Natural killer cell treated with Interleukin-12 subunit alpha and Interleukin-12 subunit beta and Interleukin-15 and Interleukin-18, amount 100 ng/mL, for 72 hours (primary cell): ENCODE measurements at regions not wholly inside any gene's neighbourhood (a gene's known extent, or its start where the extent isn't known, plus 50 kb on each side); places are given as distances from the start of the nearest gene placed in this dataset.
"Not testable (repeated sequence)": the region's sequence is repeated elsewhere in the genome, so short reads cannot be mapped to it uniquely, and the experiment has no call there.

Experiments
- ATAC-seq, 2 donors: fragments of 150-1000 bp; cut with Tn5 transposase in 1 of 2; sonication (Bioruptor Pico), chemical (Tn5 transposase) in 1 of 2; 2 replicates each; pipeline ENCODE4 v1.10.0; 2021
- DNase-seq: peaks from one replicate; pipeline ENCODE4 v3.0.0; 2022; ENCODE audit warnings: low spot score
- H3K27ac Mint-ChIP-seq, 2 donors: 1 replicate in 1 of 2; 2 replicates in 1 of 2; pipeline ENCODE4 v1.8.0; 2022; ENCODE audit warnings: mixed read lengths in 2 of 2, mild to moderate bottlenecking in 1 of 2, moderate library complexity in 1 of 2
- H3K27me3 Mint-ChIP-seq, 2 donors: 1 replicate in 1 of 2; 2 replicates in 1 of 2; pipeline ENCODE4 v1.8.0; 2022; ENCODE audit warnings: mixed read lengths in 2 of 2
- H3K36me3 Mint-ChIP-seq: one replicate; pipeline ENCODE4 v1.8.0; 2022; ENCODE audit warnings: mixed read lengths
- H3K4me1 Mint-ChIP-seq, 2 donors: 1 replicate in 1 of 2; 2 replicates in 1 of 2; pipeline ENCODE4 v1.8.0; 2022; ENCODE audit warnings: low read depth in 2 of 2, mixed read lengths in 2 of 2, mild to moderate bottlenecking in 1 of 2
- H3K4me3 Mint-ChIP-seq: one replicate; pipeline ENCODE4 v1.8.0; 2022; ENCODE audit warnings: mixed read lengths
- H3K9me3 Mint-ChIP-seq: 2 replicates; pipeline ENCODE4 v1.8.0; 2022; ENCODE audit warnings: mixed read lengths

- not testable (repeated sequence) for ATAC-seq
These were observed 171.0 kb upstream of the PFKP start for GRCh38 chr10:2896334-2896733.

DNA sequence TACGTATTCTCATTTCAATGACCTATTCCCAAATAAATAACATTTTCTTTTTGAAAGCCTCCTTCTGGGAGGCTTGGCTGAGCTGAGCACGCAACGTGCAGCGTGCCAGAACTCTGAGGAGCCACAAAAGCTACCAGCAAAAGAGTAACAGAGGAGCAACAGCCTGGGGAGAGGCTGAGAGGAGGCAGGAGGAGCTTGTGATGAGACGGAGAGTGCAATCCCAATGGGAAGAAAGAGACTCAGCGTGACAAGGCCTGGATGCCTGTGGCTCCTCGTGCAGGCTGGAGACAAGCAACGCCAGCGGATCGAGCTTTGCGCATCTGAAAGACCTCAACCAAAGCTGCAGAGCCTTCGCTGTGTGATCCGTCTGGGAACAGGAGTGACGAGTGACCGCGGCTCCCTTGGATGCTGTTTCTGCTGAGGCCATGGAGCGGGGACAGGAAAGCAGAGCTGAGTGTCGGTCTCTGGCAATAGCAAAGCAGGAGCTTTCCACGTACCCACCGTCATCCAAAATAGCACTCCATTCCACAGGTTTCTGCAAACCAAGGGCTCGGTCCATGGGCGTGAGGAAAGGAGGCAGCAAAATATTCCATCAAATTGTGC, 171.7 kb upstream of the PFKP start:
- Mint-ChIP-seq H3K9me3 (no peaks in the 10 kb centered on the region), H3K36me3 (no peaks in the 10 kb centered on the region), H3K27me3 (peaks cover 10 to 15% of the 10 kb centered on the region in 2 donors), H3K27ac (no peak overlapping the region), H3K4me1 (no peaks in the 10 kb centered on the region), H3K4me3 (no peak overlapping the region)
- ATAC-seq (no peak), DNase-seq (no peak)

More at GRCh38 chr10:2896334-2896733, 171.0 kb upstream of the PFKP start:
- not testable (repeated sequence) for H3K9me3 Mint-ChIP-seq, H3K4me3 Mint-ChIP-seq, DNase-seq, H3K4me1 Mint-ChIP-seq, H3K36me3 Mint-ChIP-seq, H3K27ac Mint-ChIP-seq
- H3K27me3 Mint-ChIP-seq, result peaks cover 10 to 15% of the 10 kb centered on the region in 2 donors

- no peak for ATAC-seq
- peaks cover 10 to 15% of the 10 kb centered on the region in 2 donors for H3K27me3 Mint-ChIP-seq
- no peaks in the 10 kb centered on the region for H3K36me3 Mint-ChIP-seq
- H3K27ac Mint-ChIP-seq, result no peak overlapping the region
- DNase-seq, result no peak
- H3K9me3 Mint-ChIP-seq, result no peaks in the 10 kb centered on the region
- no peak overlapping the region for H3K4me3 Mint-ChIP-seq
- no peaks in the 10 kb centered on the region for H3K4me1 Mint-ChIP-seq
These were observed 173.4 kb upstream of the PFKP start for GRCh38 chr10:2893991-2894390.

DNA sequence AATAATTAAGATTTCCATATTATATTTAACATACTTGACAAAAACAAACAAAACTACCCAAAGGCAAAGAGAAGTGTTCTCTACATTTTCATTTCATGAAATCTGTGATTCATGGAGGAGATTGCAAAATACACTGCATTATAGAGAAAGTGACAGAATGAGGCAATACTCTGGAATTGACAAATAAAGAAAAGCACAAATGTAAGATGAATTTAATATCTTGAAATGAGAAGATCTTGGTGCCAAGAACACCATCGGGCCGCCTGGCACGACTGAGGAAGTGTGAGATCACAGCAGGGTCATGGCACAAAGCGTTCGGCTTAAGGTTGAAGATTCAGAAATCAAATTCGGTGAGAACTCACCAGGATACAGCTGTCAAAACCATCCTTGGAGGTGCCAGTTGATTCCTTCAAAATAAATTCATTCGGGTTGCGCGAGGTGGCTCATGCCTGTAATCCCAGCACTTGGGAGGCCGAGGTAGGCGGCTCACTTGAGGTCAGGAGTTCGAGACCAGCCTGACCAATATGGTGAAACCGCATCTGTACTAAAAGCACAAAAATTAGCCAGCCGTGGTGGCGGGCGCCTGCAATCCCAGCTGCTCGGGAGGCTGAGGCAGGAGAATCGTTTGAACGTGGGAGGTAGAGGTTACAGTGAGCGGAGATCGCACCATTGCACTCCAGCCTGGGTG, 174.0 kb upstream of the PFKP start:
- Mint-ChIP-seq H3K27me3 (peaks cover 14 to 19% of the 10 kb centered on the region in 2 donors), H3K4me3 (no peak overlapping the region), H3K36me3 (no peaks in the 10 kb centered on the region), H3K4me1 (peaks cover 0 to 4% of the 10 kb centered on the region in 2 donors), H3K27ac (no peak overlapping the region), H3K9me3 (peaks cover 5% of the 10 kb centered on the region)
- DNase-seq (peak; percentile 39), ATAC-seq (no peak)

- H3K4me1 Mint-ChIP-seq, result peaks cover 0 to 4% of the 10 kb centered on the region in 2 donors
- H3K4me3 Mint-ChIP-seq, result no peak overlapping the region
- no peaks in the 10 kb centered on the region for H3K36me3 Mint-ChIP-seq
- DNase-seq (no peak), ATAC-seq (no peak)
- H3K27ac Mint-ChIP-seq, result no peak overlapping the region
- peaks cover 10 to 19% of the 10 kb centered on the region in 2 donors for H3K27me3 Mint-ChIP-seq
- peaks cover 7% of the 10 kb centered on the region for H3K9me3 Mint-ChIP-seq
These were observed 175.6 kb upstream of the PFKP start for GRCh38 chr10:2891770-2892124.

DNA sequence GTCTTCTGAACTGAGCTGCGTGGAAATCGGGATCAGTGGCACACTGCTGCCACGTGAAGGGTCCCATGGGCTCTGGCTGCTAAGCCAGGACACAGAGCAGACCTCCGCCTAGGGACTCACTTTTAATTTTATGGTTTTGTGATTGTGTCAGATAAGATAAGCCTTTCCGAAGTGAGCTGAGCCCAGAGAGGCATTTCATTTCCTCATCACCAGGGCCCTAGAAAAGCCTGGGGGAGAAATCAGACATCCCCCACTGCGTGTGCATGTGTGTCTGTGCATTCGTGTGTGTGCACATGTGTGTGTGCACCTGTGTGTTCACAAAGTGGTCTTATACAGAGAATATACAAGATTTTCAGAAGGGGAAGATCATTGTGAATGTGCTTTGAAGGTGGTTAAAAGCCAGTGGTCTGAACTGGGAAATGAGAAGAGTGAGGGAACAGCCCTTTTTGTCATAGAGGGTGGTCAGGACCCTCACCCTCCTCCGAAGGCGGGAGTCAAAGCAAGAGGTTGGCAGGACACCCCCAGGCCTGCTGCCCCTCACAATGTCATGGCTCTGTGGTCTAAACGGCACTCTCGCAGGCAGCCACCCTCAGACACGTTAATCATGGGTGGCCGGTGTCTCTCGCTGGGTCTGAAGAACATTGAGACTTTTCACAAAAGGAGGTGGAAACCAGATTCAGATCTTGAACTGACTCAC, 176.1 kb upstream of the PFKP start:
- H3K27me3 Mint-ChIP-seq, result peaks cover 10 to 21% of the 10 kb centered on the region in 2 donors
- no peaks in the 10 kb centered on the region for H3K36me3 Mint-ChIP-seq

GRCh38 chr10:2890093-2890492, 177.3 kb upstream of the PFKP start:
- Mint-ChIP-seq H3K9me3 (peaks cover 7% of the 10 kb centered on the region), H3K36me3 (no peaks in the 10 kb centered on the region), H3K27ac (no peak overlapping the region), H3K27me3 (peaks cover 11 to 17% of the 10 kb centered on the region in 2 donors), H3K4me3 (no peak overlapping the region), H3K4me1 (peaks cover 0 to 4% of the 10 kb centered on the region in 2 donors)
- ATAC-seq, result no peak
- DNase-seq, result peak; percentile 16

More for the DNA sequence above, 176.1 kb upstream of the PFKP start:
- peaks cover 7% of the 10 kb centered on the region for H3K9me3 Mint-ChIP-seq
- H3K4me1 Mint-ChIP-seq, result peaks cover 0 to 4% of the 10 kb centered on the region in 2 donors
- DNase-seq (no peak), ATAC-seq (no peak)
- H3K27ac Mint-ChIP-seq, result no peak overlapping the region
- H3K4me3 Mint-ChIP-seq, result no peak overlapping the region

- no peak for ATAC-seq
- Mint-ChIP-seq H3K4me1 (peaks cover 0 to 4% of the 10 kb centered on the region in 2 donors), H3K27ac (no peak overlapping the region), H3K36me3 (no peaks in the 10 kb centered on the region), H3K4me3 (no peak overlapping the region), H3K27me3 (peaks cover 14 to 17% of the 10 kb centered on the region in 2 donors), H3K9me3 (peaks cover 7% of the 10 kb centered on the region)
- DNase-seq, result no peak
These were observed 178.8 kb upstream of the PFKP start for GRCh38 chr10:2888403-2889004.

DNA sequence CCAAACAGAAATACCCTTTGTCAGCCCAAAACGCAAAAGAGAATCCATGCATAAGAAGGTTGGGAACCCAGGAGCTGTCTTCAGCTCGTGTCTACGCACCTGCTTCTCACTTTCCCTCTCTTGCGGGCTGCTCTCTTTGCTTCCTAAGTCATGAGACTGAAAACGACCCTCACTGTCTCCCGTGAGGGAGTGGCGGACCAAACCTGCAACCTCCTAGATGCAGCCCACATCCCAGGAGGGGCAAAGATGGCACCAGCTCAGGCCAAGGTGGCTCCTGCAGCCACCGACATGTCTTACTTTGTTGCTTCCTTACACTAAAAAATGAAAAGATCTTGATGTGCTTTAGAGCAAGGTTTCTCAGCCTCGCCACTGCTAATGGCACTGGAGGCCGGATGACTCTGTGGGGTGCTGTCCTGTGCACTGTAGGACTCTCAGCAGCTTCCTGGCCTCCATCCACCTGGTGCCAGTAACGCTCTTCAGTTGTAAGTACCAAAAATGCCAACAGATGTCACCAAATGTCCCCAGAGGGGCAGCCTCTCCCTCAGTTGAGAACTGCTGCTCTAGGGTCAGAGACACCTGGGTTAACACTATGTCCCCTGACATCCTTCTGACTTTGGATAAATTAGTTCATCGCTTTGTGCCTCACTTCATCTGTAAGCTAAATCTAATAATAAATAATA, 179.8 kb upstream of the PFKP start:
- no peak overlapping the region for H3K4me3 Mint-ChIP-seq
- no peak for ATAC-seq
- H3K36me3 Mint-ChIP-seq, result no peaks in the 10 kb centered on the region
- DNase-seq, result peak; percentile 23
- H3K27ac Mint-ChIP-seq, result no peak overlapping the region
- peaks cover 10 to 11% of the 10 kb centered on the region in 2 donors for H3K27me3 Mint-ChIP-seq
- H3K4me1 Mint-ChIP-seq, result peaks cover 0 to 4% of the 10 kb centered on the region in 2 donors
- peaks cover 7% of the 10 kb centered on the region for H3K9me3 Mint-ChIP-seq

GRCh38 chr10:2886662-2887061, 180.7 kb upstream of the PFKP start:
- Mint-ChIP-seq H3K36me3 (no peaks in the 10 kb centered on the region), H3K27ac (no peak overlapping the region), H3K4me1 (peaks cover 0 to 4% of the 10 kb centered on the region in 2 donors), H3K9me3 (peaks cover 7% of the 10 kb centered on the region), H3K4me3 (no peak overlapping the region), H3K27me3 (peaks cover 10 to 11% of the 10 kb centered on the region in 2 donors)
- DNase-seq (no peak), ATAC-seq (no peak)

- Mint-ChIP-seq H3K27ac (no peak overlapping the region), H3K36me3 (no peaks in the 10 kb centered on the region), H3K9me3 (peaks cover 7% of the 10 kb centered on the region), H3K27me3 (peaks cover 14 to 17% of the 10 kb centered on the region in 2 donors), H3K4me3 (no peak overlapping the region), H3K4me1 (peaks cover 0 to 4% of the 10 kb centered on the region in 2 donors)
- ATAC-seq (no peak), DNase-seq (no peak)
These were observed 181.8 kb upstream of the PFKP start for GRCh38 chr10:2885288-2886278.

DNA sequence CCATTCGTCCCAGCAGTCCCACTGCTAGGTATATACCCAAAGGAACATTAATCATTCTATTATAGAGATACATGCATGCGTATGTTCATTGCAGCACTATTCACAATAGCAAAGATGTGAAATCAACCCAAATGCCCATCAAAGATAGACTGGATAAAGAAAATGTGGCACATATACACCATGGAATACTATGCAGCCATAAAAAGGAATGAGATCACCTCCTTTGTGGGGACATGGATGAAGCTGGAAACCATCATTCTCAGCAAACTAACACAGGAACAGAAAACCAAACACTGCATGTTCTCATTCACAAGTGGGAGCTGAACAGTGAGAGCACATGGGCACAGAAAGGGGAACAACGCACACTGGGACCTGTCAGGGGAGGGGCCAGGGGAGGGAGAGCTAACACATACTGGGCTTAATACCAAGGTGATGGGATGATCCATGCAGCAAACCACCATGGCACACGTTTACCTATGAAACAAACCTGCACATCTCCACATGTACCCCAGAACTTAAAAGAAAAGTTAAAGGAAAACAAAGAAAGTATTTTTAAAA, 183.3 kb upstream of the PFKP start:
- peaks cover 15 to 20% of the 10 kb centered on the region in 2 donors for H3K27me3 Mint-ChIP-seq
- H3K36me3 Mint-ChIP-seq, H3K27ac Mint-ChIP-seq, DNase-seq, H3K4me1 Mint-ChIP-seq, ATAC-seq, H3K9me3 Mint-ChIP-seq, H3K4me3 Mint-ChIP-seq: not testable (repeated sequence)
